T-helper 2 cell (primary cell): ENCODE measurements at regions not wholly inside any gene's neighbourhood (a gene's known extent, or its start where the extent isn't known, plus 50 kb on each side); places are given as distances from the start of the nearest gene placed in this dataset.

ENCODE experiments used
- DNase-seq, 5 experiments: peaks; one replicate each; pipeline versions ENCODE4 v3.0.0 to v3.0.0-alpha.2; 2012 to 2022

DNA sequence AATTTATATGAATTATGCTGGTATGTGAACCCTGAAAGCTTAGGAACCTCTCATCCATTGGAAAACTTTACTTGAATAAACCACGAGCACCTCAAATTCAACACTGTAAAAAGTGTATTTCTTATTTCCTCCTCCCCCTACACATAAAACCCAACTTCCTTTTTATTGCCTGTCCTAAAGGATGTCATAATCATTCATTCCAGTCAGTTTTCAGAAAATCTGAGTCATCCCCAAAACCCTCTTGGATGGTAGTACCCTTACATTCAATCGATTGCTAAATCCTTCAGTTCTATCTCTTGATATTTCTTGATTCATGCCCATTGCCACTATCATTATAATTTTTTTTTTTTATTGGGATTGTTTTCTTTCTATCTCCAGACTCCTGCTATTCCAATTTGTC is 91.1 kb upstream of the ATP8A1 start:
- no peak for DNase-seq

DNA sequence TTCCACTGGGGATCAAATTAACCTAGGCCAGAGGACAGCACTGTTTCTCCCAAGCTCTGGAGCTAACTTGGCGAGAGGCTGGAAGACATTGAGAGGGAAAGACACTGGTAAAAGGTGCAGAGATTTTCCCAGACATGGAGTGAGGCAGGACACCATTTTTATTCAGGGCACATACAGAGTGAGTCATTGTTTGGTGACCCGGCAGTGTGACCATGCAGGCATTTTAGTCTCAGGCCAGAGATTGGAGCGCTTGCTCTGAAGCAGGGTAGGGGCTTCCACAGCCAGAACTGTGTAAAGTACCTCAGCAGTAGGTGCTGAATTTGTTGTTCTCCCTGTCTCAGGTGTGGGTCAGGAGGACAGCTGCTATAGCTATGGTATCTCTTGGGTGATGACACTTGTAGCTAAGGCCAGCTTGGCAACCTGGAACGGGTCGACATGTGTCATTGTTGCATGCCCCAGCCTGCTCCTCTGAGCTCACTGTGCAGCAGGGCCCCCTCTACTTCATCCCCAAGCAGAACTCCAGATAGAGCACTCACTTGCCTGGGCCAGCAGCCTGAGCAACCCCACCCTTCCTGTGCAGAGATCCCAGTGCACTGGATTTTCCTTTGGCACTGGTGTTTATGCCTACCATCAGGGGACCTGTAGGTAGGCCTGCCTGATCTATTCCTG is 79.8 kb upstream of the ATP8A1 start:
- no peak for DNase-seq

DNA sequence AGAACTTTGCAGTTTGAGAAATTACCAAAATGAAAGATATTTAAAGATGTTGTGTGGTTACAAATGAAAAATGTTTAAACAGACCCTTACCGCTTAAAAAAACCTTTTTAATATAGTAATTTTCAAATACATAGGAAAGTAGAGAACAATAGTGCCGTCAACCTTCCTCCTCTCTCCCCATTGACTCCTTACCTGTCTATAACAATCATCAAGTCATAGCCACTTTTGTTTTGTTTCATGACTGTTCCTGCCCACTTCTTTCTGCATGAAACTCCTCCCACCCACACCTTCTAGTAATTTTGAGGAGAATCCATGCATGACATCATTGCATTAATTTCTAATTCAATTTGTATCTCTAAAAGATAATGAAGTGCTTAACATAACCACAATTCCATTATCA is 76.5 kb upstream of the ATP8A1 start:
- no peak for DNase-seq

DNA sequence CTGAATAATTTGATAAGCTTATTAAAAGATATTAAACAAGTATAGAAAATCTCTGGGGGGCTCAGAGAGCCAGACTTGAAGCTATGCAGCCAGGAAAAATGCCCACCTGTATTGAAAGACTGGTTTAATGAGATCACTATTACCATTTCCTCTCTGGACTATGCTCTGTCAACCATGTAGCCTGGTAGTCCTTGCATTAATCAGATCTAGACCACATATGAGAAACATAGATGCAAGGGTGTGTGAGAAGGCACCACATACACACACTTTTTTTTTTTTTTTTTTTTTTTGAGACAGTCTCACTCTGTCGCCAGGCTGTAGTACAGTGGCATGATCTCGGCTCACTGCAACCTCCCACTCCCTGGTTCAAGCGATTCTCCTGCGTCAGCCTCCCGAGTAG is 75.9 kb upstream of the ATP8A1 start:
- no peak for DNase-seq

DNA sequence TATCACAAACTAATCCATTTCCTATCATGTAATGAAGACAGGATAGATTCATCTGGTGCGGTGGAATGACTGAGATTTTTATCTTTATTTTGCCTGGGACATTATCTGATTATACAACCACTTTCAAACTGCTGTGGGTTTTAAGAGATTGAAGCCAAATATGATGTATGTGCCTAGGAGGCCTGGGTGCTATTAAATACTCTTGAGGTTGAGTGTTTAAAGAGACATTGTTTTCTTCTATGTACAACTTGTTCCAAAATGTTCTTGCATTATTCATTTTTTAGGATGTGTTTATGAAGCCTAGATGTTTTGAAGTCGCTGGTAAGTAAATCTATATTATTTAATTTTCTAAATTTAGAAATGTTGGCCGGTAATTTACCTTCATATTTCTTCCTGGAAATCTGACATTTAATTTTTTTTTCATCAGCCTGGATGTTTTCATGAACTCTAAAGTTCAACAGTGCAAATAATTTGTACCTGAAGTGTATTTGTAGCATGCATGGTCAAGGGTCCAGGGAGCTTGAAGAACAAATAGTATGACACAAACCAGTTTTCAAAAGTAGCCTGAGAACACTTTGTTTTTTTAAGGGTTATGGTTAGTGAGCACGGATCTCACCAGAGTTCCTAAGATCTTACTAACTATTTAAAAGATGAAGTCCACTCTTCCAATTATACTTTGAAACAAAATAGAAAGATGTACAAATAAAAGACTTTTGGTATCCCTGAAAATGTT is 72.8 kb upstream of the ATP8A1 start:
- no peak for DNase-seq

DNA sequence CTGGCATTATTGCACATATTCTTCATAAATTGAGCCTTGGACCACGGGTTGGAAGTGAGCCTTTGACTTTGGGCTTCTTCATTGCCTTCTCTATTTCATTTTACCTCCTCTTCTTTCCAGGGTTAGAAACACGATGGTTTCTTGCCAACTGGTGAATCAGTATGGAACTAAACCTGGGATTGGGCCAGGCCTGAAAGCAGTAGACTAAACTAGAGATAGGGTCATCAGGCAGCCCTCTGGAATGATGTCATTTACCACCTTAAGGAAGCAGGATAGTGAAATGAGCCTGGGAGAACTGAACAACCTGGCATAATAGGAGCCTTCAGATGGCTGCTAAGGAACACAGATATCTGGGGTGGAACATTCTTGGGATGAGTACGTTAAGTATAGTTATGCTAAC is 67.5 kb upstream of the ATP8A1 start:
- no peak for DNase-seq

DNA sequence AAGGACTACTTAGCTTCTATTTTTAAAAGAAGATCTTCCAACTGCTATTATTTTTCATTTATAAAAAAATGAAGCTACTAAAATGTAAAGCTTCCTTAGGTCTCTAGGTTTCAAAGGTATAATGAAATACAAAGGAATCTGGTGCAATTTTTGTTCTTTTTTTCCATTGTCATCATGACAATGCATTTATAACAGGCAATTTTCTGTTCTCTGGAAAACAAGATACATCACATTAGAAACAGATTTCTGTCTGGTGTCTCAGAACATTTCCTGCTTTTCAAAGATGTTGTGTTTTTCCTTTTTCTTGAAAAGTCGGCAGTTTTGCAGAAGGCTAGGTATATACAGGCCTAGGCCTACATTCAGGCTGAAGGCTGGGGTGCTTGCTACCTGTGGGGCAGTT is 63.6 kb upstream of the ATP8A1 start:
- no peak for DNase-seq

DNA sequence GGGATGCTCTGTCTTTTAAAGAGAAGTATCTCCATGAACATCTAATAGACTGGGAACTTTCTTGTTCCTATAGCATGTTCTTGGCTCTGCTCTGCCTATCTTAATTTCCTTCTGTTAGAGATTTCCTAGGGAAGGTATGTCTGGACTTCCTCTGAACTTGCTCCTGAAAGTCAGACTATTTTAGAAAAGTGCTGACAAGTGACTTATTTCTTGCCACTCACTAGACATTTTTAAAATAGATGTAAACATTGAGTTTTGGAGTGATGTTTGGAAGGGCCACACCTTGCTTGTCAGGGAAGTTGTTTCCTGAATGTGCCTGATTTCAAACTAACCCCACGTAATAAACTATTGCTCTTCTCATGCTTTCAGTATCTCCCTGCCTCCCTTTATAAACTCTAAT is 62.4 kb upstream of the ATP8A1 start:
- no peak for DNase-seq

DNA sequence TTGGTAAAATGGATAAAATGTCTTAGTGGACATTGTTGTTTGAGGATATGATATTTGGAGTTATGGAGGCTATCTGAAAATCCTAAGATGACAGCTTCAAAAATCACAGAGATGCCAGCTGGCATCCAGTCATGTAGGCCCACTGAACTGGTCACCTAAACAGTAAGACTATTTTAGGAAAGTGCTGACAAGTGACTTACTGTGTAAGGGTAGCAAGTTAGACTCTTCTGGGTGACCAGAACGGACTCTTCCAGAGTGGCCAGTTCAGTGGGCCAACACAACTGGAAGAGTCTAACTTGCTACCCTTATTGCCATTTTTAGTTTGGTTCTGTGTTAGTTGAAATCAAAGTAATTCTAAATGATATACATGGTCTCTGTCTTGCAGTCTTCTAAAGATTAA is 61.4 kb upstream of the ATP8A1 start:
- DNase-seq: no peak

DNA sequence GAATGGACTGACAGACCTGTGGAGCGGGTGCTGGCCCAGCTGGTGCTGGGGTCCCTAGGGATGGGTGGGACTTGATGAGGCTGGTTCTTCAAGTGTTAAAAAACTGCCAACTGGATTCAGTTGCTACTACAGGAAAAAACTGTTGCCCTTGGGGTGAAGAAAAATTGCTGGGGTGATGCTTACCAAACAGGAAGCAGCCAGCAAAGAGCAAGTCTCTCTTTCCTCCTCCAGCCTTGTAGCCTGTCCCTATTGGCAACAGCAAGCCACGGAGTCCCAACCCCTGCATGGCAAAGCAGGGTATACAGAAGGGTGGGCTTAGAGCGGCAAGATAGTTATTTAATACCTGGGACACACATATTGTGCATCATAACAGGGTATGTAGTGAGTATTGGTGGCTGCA is 60.1 kb upstream of the ATP8A1 start:
- no peak for DNase-seq

DNA sequence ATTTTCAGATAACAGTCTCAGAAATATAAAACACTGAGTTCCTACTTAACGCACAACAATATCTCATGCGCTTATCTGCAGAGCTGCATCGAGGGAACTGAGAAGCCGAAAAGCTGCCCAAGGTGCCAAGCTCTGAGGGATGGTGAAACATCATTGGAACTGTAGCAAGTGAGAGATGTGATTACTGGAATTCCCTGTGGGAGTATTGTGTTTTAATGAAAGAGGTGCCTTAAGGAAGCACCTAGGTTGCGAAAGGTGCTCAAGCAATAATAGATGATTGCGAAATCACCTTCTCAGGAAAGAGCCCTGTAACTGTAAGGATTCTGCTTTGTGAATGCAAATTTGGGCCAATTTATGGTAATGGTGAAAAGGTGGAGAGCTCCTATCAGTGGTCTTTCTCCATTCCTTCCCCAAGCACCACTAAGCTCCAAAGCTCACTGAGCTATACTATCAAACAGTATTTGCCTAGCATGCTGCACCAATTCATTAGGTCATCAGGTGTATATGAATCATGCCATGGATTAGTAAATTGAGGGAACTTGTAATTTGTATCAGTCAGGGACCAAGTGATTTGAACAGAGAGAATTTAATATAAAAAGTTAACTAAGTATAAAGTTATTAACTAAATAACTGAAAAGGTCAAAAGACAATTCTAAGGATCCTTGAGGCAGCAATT is 59.0 kb upstream of the ATP8A1 start:
- no peak for DNase-seq

DNA sequence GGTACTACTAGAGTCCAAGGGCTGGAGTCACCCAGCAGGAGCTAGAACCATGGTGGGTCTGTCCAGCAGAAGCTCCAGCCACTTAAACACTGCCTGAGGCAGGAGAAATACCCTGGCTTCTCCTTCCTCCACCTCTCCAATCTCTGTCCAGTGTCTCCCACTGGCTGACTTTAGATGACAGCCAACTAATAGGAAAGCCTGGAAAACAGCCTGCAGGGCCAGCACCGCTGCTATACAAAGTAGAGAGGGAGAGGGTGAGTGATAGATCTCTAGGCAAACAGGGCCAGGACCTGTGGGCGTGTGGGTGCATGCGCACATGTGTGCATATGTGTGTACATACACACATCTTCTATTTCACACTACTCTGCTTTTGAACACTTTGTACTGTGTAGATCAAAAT is 56.5 kb upstream of the ATP8A1 start:
- DNase-seq: no peak

DNA sequence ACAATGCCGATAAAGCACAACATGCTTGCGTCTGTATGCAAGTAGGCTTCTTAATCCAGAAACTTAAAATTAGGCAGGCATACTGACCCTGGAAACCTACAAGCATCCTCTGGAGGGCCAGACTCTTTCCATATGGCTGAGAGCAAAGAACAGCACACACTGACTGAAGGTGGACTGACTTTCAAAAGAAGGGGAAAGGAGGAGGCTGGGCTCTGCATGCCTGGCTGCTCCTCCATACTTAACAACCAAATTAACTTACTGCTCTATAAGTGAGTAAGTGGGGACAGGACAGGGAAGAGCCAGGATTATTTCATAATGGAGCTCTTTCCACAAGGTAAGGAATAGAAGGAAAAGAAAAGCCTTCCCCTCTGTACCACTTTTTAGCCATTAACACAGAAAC is 55.9 kb upstream of the ATP8A1 start:
- DNase-seq: no peak

DNA sequence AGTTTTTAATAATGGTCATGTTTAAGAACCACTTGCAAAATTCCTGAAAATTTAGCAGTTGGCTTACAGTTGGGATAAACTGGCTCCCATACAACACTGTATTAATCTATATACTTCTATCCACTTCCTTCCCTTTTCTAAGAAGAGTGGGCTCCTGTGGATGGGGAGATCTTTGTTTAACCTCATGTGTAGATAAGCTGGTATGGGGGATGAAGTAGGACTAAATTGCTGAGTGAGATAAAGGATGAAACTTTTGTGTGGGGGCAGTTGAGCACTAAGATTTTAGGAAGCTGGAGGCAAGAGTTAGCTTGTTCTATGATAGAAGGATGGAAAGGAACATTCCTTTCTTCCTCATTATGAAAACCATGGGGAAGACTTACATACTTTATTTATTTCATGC is 54.6 kb upstream of the ATP8A1 start:
- DNase-seq: no peak

DNA sequence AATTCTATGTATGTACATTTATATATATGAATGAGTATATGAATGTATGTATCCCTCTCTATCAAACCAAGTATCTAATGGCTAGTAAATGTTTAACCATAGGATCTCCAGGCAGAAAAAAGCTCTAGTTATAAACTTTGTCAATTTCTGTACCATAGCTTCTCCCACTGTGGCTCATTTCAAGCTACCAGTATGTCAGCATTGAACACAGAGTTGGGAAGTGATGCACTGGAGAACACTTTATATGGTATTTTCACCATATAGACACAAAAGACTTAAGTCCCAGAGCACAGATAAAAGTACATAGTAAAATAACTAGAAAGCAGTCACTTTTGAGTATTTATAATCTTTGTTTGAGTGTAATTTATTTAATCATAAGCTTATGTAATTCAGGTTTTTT is 53.9 kb upstream of the ATP8A1 start:
- no peak for DNase-seq

DNA sequence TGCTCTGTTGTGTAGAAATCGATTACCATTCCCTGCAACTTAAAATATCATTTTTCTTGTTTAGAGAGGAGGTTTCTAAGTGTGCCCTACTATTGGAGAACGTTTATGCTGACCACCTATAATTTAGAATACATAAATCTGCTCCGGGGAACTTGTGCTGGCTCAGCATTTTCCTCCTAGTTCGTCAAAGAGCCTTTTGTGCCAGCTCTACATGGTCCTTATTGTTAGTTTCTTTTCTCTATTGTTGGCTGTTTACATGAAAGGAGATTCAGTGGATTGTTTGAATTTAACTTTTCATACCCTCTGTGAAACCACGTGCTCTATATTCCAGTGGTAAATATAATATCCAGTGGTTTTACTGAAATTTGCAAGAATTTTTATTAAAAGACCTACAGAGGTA is 53.4 kb upstream of the ATP8A1 start:
- DNase-seq: no peak

DNA sequence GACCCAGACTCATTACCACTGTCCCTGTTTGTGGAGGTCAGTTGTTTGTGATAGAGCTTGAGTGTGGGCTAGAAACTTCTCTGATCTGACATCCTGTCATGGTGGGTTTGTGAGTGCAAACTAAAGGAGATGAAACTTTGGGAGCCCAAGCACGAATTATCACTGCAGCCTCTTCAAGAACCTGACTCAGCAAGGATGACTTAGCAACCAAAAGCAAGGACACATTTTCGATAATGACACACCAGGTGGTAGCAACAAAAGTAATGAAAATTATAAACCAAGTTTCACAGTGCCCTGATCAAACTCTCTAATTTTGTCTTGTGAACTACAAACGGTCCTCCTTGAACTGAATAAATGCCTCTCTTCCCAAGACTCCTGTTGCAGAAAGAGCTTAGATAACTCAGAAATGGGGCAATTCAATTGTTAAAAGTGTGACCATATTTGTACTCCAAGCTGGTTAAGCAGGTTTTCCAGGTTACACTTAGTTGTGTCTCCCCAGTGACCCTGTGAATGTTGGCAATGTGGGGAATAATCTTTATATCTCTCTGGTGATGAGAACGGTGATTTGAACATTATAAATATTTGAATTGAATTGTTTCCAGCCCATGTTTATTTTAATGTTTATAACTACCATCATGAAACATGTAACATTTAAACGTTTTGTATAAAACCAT is 52.6 kb upstream of the ATP8A1 start:
- no peak for DNase-seq

DNA sequence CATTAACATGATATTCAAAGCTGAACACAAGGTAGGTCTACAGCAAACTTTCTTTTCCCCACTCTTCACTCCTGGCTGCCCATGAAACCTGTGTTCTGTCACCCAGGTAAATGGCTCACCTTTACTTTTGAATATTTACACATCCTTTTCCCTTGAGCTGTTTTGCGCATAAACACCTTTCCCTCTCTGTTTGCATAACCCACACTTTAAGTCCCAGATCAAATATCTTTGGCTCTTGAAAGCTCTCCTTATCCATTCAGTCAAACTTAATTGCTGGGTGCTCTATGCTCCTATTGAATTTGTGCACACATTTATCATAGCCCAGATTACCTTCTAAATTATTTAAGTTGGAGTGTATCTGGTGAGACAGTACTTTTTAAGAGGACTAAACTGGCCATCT is 51.7 kb upstream of the ATP8A1 start:
- no peak for DNase-seq
